NCI-H2107 treated with DMSO at 0.1 percent for 48 hours (cell line): ENCODE measurements at regions not wholly inside any gene's neighbourhood (a gene's known extent, or its start where the extent isn't known, plus 50 kb on each side); places are given as distances from the start of the nearest gene placed in this dataset.
A peak's percentile ranks its signal among the peaks of the same experiment; 100 is the strongest.

Source experiments
- DNase-seq: peaks from one replicate; lab custom pipeline; 2025; ENCODE audit not compliant: unreplicated experiment; lab: John Stamatoyannopoulos, UW

GRCh38 chr4:138535316-138535715, 293.2 kb upstream of the SLC7A11 start:
- DNase-seq = no peak

GRCh38 chr4:138522366-138522765, 280.2 kb upstream of the SLC7A11 start:
- no peak for DNase-seq

- no peak for DNase-seq
Observed at GRCh38 chr4:138521809-138522208, 279.7 kb upstream of the SLC7A11 start.

GRCh38 chr4:138519436-138519835, 277.3 kb upstream of the SLC7A11 start:
- DNase-seq = no peak

- DNase-seq = no peak
Observed at GRCh38 chr4:138513535-138513934, 271.4 kb upstream of the SLC7A11 start.

- no peak for DNase-seq
Observed at GRCh38 chr4:138512756-138513155, 270.6 kb upstream of the SLC7A11 start.

- no peak for DNase-seq
Observed at GRCh38 chr4:138510053-138510452, 267.9 kb upstream of the SLC7A11 start.

- no peak for DNase-seq
Observed at GRCh38 chr4:138509346-138509745, 267.2 kb upstream of the SLC7A11 start.

GRCh38 chr4:138507522-138507921, 265.4 kb upstream of the SLC7A11 start:
- DNase-seq = no peak

GRCh38 chr4:138501614-138502013, 259.5 kb upstream of the SLC7A11 start:
- no peak for DNase-seq

GRCh38 chr4:138500869-138501268, 258.7 kb upstream of the SLC7A11 start:
- no peak for DNase-seq

- DNase-seq = no peak
Observed at GRCh38 chr4:138499627-138500026, 257.5 kb upstream of the SLC7A11 start.

GRCh38 chr4:138494931-138495330, 252.8 kb upstream of the SLC7A11 start:
- DNase-seq = peak; percentile 5

GRCh38 chr4:138494116-138494515, 252.0 kb upstream of the SLC7A11 start:
- no peak for DNase-seq

GRCh38 chr4:138492176-138492575, 250.0 kb upstream of the SLC7A11 start:
- no peak for DNase-seq

- DNase-seq = no peak
Observed at GRCh38 chr4:138488533-138488932, 246.4 kb upstream of the SLC7A11 start.

GRCh38 chr4:138487670-138488069, 245.5 kb upstream of the SLC7A11 start:
- no peak for DNase-seq

- no peak for DNase-seq
Observed at GRCh38 chr4:138487230-138487629, 245.1 kb upstream of the SLC7A11 start.

GRCh38 chr4:138485498-138485897, 243.3 kb upstream of the SLC7A11 start:
- no peak for DNase-seq

- DNase-seq = no peak
Observed at GRCh38 chr4:138475116-138475515, 233.0 kb upstream of the SLC7A11 start.

GRCh38 chr4:138473339-138473738, 231.2 kb upstream of the SLC7A11 start:
- no peak for DNase-seq

- no peak for DNase-seq
Observed at GRCh38 chr4:138460477-138461414, 218.6 kb upstream of the SLC7A11 start.

GRCh38 chr4:138458751-138459150, 216.6 kb upstream of the SLC7A11 start:
- DNase-seq = no peak
